ENCODE measurements at regions not wholly inside any gene's neighbourhood (a gene's known extent, or its start where the extent isn't known, plus 50 kb on each side); places are given as distances from the start of the nearest gene placed in this dataset.

DNA sequence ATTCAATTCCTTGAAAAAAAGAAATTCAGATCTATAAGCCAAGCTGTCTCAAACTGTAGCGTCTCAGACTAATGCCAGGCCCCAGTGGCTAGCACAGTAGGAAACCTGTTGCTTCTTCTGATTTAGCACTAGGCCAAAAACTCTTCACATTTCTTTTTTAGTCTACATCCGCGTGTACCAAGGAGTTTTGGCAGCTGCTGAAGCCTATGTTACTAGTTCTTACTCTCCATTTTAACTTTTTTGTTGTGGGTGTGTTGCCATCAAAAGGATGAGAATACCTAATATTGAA, 65.0 kb upstream of the BTN3A2 start:
- Histone ChIP-seq H3K36me3 (ENCODE audit: control insufficient read depth, insufficient read depth, low read length) (no peaks in the 10 kb centered on the region), H3K27me3 (replicated peaks; ENCODE audit: control insufficient read depth, insufficient read depth, low read length) (no peaks in the 10 kb centered on the region), H3K4me3 (ENCODE audit: low read depth, low read length) (no peak overlapping the region), H3K4me1 (0 out of 2 replicates have a peak, but pooled peaks cover 9% of the 10 kb centered on the region), H3K9me3 (no peaks in the 10 kb centered on the region)
- intact Hi-C loops (cut with micrococcal nuclease; ENCODE audit: unreplicated experiment), result no loop called here
- POLR2A ChIA-PET, result no interaction called here
- TF ChIP-seq, protein P1, sequence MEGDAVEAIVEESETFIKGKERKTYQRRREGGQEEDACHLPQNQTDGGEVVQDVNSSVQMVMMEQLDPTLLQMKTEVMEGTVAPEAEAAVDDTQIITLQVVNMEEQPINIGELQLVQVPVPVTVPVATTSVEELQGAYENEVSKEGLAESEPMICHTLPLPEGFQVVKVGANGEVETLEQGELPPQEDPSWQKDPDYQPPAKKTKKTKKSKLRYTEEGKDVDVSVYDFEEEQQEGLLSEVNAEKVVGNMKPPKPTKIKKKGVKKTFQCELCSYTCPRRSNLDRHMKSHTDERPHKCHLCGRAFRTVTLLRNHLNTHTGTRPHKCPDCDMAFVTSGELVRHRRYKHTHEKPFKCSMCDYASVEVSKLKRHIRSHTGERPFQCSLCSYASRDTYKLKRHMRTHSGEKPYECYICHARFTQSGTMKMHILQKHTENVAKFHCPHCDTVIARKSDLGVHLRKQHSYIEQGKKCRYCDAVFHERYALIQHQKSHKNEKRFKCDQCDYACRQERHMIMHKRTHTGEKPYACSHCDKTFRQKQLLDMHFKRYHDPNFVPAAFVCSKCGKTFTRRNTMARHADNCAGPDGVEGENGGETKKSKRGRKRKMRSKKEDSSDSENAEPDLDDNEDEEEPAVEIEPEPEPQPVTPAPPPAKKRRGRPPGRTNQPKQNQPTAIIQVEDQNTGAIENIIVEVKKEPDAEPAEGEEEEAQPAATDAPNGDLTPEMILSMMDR (IDR thresholded peaks at IDR 0.05; ENCODE audit: insufficient read depth in 1 of 2, low read depth in 1 of 2, low read length in 1 of 2, severe bottlenecking in 1 of 2, unreplicated experiment in 1 of 2), result no peak
- no peak overlapping the region for H3K4me3 Mint-ChIP-seq (ENCODE audit: unreplicated experiment)
- CTCF ChIA-PET, result no interaction called here
- H3K27ac Mint-ChIP-seq (ENCODE audit: unreplicated experiment), result no peak overlapping the region
- H3K4me1 Mint-ChIP-seq (ENCODE audit: low read depth, unreplicated experiment), result no peaks in the 10 kb centered on the region
- DNase-seq, result no peak
- H3K36me3 Mint-ChIP-seq (ENCODE audit: insufficient read depth, unreplicated experiment), result peaks cover under 1% of the 10 kb centered on the region
- no peaks in the 10 kb centered on the region for H3K27me3 Mint-ChIP-seq (ENCODE audit: insufficient read depth, unreplicated experiment)
- no peaks in the 10 kb centered on the region for H3K9me3 Mint-ChIP-seq (ENCODE audit: unreplicated experiment)
- BruUV-seq (replicated peaks), result no TSS peak

DNA sequence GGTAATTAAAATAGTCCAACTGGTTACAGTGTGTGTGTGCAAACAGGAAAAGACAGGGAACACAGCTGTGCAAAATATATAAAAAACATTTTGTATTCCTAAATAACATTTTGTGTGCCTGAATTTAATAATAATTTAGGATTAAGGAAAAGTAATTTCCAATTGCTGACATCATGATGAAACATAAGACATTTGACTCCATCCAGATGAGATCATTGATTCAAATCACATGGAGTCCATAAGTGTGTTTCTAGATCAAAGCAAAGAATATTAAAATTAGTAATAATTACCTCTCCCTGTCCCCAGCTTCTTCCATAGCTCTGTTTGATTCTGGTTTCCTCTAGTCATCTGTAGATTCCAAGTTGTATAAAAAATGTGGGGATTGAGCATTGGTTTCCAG, 64.6 kb upstream of the BTN3A2 start:
- peaks cover 4% of the 10 kb centered on the region for H3K36me3 Mint-ChIP-seq (ENCODE audit: insufficient read depth, unreplicated experiment)
- H3K4me3 ChIP-seq (ENCODE audit: low read depth, low read length), result no peak overlapping the region
- H3K9me3 ChIP-seq, result no peaks in the 10 kb centered on the region
- no peaks in the 10 kb centered on the region for H3K36me3 ChIP-seq (ENCODE audit: control insufficient read depth, insufficient read depth, low read length)
- H3K4me1 Mint-ChIP-seq (ENCODE audit: low read depth, unreplicated experiment), result no peaks in the 10 kb centered on the region
- no peak overlapping the region for H3K4me3 Mint-ChIP-seq (ENCODE audit: unreplicated experiment)
- no peaks in the 10 kb centered on the region for H3K9me3 Mint-ChIP-seq (ENCODE audit: unreplicated experiment)
- no TSS peak for BruUV-seq (replicated peaks)
- POLR2A ChIA-PET, result no interaction called here
- TF ChIP-seq, protein P1 (IDR thresholded peaks at IDR 0.05; ENCODE audit: insufficient read depth in 1 of 2, low read depth in 1 of 2, low read length in 1 of 2, severe bottlenecking in 1 of 2, unreplicated experiment in 1 of 2), result no peak
- H3K27me3 ChIP-seq (replicated peaks; ENCODE audit: control insufficient read depth, insufficient read depth, low read length), result no peaks in the 10 kb centered on the region
- no peak overlapping the region for H3K27ac Mint-ChIP-seq (ENCODE audit: unreplicated experiment)
- H3K27me3 Mint-ChIP-seq (ENCODE audit: insufficient read depth, unreplicated experiment), result no peaks in the 10 kb centered on the region
- 0 out of 2 replicates have a peak, but pooled peaks cover 9% of the 10 kb centered on the region for H3K4me1 ChIP-seq
- intact Hi-C loops (cut with micrococcal nuclease; ENCODE audit: unreplicated experiment), result no loop called here
- CTCF ChIA-PET, result no interaction called here
- DNase-seq, result no peak

DNA sequence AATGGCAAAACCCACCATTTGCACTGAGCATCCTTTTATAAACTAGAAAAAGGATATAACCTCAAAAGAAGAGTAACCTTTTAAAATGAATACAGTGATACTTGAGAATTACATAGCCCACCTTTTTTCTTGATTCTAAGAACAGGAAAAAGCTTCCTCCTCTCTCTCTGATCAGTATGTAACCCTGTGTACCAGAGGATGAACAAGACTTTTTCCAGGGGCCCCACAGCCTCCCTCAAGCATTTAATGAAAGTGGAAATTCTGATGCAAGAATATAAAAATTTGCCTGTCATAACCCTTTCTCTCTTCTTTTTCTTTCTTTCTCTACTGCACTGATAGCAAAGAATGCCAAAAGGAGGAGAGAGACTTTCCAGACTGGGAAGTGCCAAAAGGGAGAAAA, 64.2 kb upstream of the BTN3A2 start:
- no peaks in the 10 kb centered on the region for H3K36me3 ChIP-seq (ENCODE audit: control insufficient read depth, insufficient read depth, low read length)
- ChIA-PET POLR2A (no interaction called here), CTCF (no interaction called here)
- DNase-seq, result no peak
- 0 out of 2 replicates have a peak, but pooled peaks cover 4% of the 10 kb centered on the region for H3K4me1 ChIP-seq
- no TSS peak for BruUV-seq (replicated peaks)
- H3K27me3 Mint-ChIP-seq (ENCODE audit: insufficient read depth, unreplicated experiment), result no peaks in the 10 kb centered on the region
- H3K4me1 Mint-ChIP-seq (ENCODE audit: low read depth, unreplicated experiment), result no peaks in the 10 kb centered on the region
- no peak overlapping the region for H3K27ac Mint-ChIP-seq (ENCODE audit: unreplicated experiment)
- no peaks in the 10 kb centered on the region for H3K9me3 Mint-ChIP-seq (ENCODE audit: unreplicated experiment)
- H3K27me3 ChIP-seq (replicated peaks; ENCODE audit: control insufficient read depth, insufficient read depth, low read length), result no peaks in the 10 kb centered on the region
- H3K9me3 ChIP-seq, result no peaks in the 10 kb centered on the region
- H3K4me3 Mint-ChIP-seq (ENCODE audit: unreplicated experiment), result no peak overlapping the region
- intact Hi-C loops (cut with micrococcal nuclease; ENCODE audit: unreplicated experiment), result no loop called here
- TF ChIP-seq, protein P1 (IDR thresholded peaks at IDR 0.05; ENCODE audit: insufficient read depth in 1 of 2, low read depth in 1 of 2, low read length in 1 of 2, severe bottlenecking in 1 of 2, unreplicated experiment in 1 of 2), result no peak
- no peak overlapping the region for H3K4me3 ChIP-seq (ENCODE audit: low read depth, low read length)
- H3K36me3 Mint-ChIP-seq (ENCODE audit: insufficient read depth, unreplicated experiment), result peaks cover 9% of the 10 kb centered on the region

Data from Caco-2 (cell line).